SK-N-SH (cell line): ENCODE measurements at regions not wholly inside any gene's neighbourhood (a gene's known extent, or its start where the extent isn't known, plus 50 kb on each side); places are given as distances from the start of the nearest gene placed in this dataset.

Experiments used
- CTCF ChIA-PET: fragments of 300-600, 350-600 bp; formaldehyde crosslinking; extraction: SDS; loops from one replicate; lab custom pipeline; 2021; lab: Yijun Ruan, JAX
- POLR2A ChIA-PET: fragments of 350-600 bp; sonication (Branson Sonifier 250); formaldehyde crosslinking; extraction: SDS; loops from one replicate; lab custom pipeline; 2020; ENCODE audit warnings: antibody characterized with exemption, inconsistent platforms; lab: Yijun Ruan, JAX
- DNase-seq: peaks from one replicate; pipeline ENCODE4 v3.0.0; 2012
- H2AFZ ChIP-seq: fragments of 200-600 bp; sonication (generic); 2 replicates; pipeline ENCODE4 v1.8.1; 2016; ENCODE audit warnings: antibody characterized with exemption, mild to moderate bottlenecking, low read depth
- H3F3A ChIP-seq: fragments of 200-600 bp; sonication (generic); replicated peaks from 2 replicates; pipeline ENCODE3; 2016; ENCODE audit warnings: antibody characterized with exemption, mild to moderate bottlenecking; ENCODE audit not compliant: insufficient read depth
- H3K27ac ChIP-seq, 2 experiments: fragments of 200-500 bp in 1 of 2; fragments of 200-600 bp in 1 of 2; sonication (Bioruptor generic) in 1 of 2; sonication (generic), shearing (Covaris generic) in 1 of 2; 2 replicates each; pipeline versions ENCODE4 v1.5.1 to v1.6.1; 2014 to 2016; ENCODE audit warnings: low read depth in 2 of 2, inconsistent platforms in 1 of 2, low read length in 1 of 2, mild to moderate bottlenecking in 1 of 2, mixed read lengths in 1 of 2
- H3K27me3 ChIP-seq: fragments of 200-600 bp; sonication (generic), shearing (Covaris generic); 2 replicates; pipeline ENCODE4 v1.6.1; 2016; ENCODE audit warnings: mixed run types; ENCODE audit not compliant: insufficient read depth
- H3K36me3 ChIP-seq, 2 experiments: fragments of 200-500 bp in 1 of 2; fragments of 200-600 bp in 1 of 2; sonication (Bioruptor generic) in 1 of 2; sonication (generic) in 1 of 2; replicated peaks in 1 of 2; 2 replicates each; pipeline versions ENCODE3 to v1.5.1; 2014 to 2016; ENCODE audit warnings: low read length in 1 of 2, mild to moderate bottlenecking in 1 of 2; ENCODE audit not compliant: insufficient read depth in 2 of 2, control insufficient read depth in 1 of 2
- H3K4me1 ChIP-seq, 2 experiments: fragments of 200-500 bp in 1 of 2; fragments of 200-600 bp in 1 of 2; sonication (Bioruptor generic) in 1 of 2; sonication (generic), shearing (Covaris generic) in 1 of 2; 2 replicates each; pipeline versions ENCODE4 v1.5.1 to v1.6.1; 2014 to 2016; ENCODE audit warnings: low read depth in 1 of 2, low read length in 1 of 2, mixed run types in 1 of 2; ENCODE audit not compliant: insufficient read depth in 2 of 2, control insufficient read depth in 1 of 2
- H3K4me2 ChIP-seq: fragments of 200-600 bp; sonication (generic), shearing (Covaris generic); 2 replicates; pipeline ENCODE4 v1.6.1; 2017; ENCODE audit warnings: mixed run types
- H3K4me3 ChIP-seq, 2 experiments: fragments of 200-500 bp in 1 of 2; fragments of 200-600 bp in 1 of 2; sonication (Bioruptor generic) in 1 of 2; sonication (generic), shearing (Covaris generic) in 1 of 2; 2 replicates each; pipeline versions ENCODE4 v1.5.1 to v1.8.1; 2014 to 2016; ENCODE audit warnings: low read depth in 2 of 2, inconsistent platforms in 1 of 2, low read length in 1 of 2, mild to moderate bottlenecking in 1 of 2, mixed read lengths in 1 of 2, moderate library complexity in 1 of 2
- H3K79me2 ChIP-seq: fragments of 200-600 bp; sonication (generic); 2 replicates; pipeline ENCODE4 v1.8.1; 2017; ENCODE audit warnings: mild to moderate bottlenecking; ENCODE audit not compliant: insufficient read depth
- H3K9ac ChIP-seq: fragments of 200-600 bp; sonication (generic); 2 replicates; pipeline ENCODE4 v1.6.1; 2017; ENCODE audit warnings: mixed run types
- H3K9me2 ChIP-seq: fragments of 200-600 bp; sonication (generic); 2 replicates; pipeline ENCODE4 v1.6.1; 2017; ENCODE audit warnings: mixed run types
- H3K9me3 ChIP-seq: fragments of 200-600 bp; sonication (generic); 2 replicates; pipeline ENCODE4 v1.6.1; 2017; ENCODE audit warnings: mixed run types, mild to moderate bottlenecking, moderate library complexity
- H4K20me1 ChIP-seq: fragments of 200-600 bp; sonication (generic); 2 replicates; pipeline ENCODE4 v1.6.1; 2017; ENCODE audit warnings: mild to moderate bottlenecking, mixed run types; ENCODE audit not compliant: insufficient read depth
- CHD2 ChIP-seq: fragments of 150-350 bp; IDR thresholded peaks from 2 replicates; pipeline ENCODE4 v1.6.1; 2018; ENCODE audit warnings: low read length; ENCODE audit not compliant: partially characterized antibody
- IRF3 ChIP-seq: fragments of 150-350 bp; IDR thresholded peaks from 2 replicates; pipeline ENCODE4 v1.6.1; 2016; ENCODE audit warnings: mild to moderate bottlenecking, low read depth, low read length
- NFIC ChIP-seq: IDR thresholded peaks from 2 replicates; pipeline ENCODE4 v1.4.0; 2012; ENCODE audit warnings: borderline replicate concordance
- NRF1 ChIP-seq: IDR thresholded peaks from 2 replicates; pipeline ENCODE4 v1.6.1; 2012; ENCODE audit warnings: low read depth, mild to moderate bottlenecking, low read length
- PBX3 ChIP-seq: IDR thresholded peaks from 2 replicates; pipeline ENCODE4; 2012
- REST ChIP-seq: IDR thresholded peaks from 2 replicates; pipeline ENCODE4 v1.6.1; 2012; ENCODE audit warnings: mild to moderate bottlenecking, low read depth, low read length, moderate library complexity
- TCF12 ChIP-seq: IDR thresholded peaks from 2 replicates; pipeline ENCODE4 v1.4.0; 2012
- TEAD4 ChIP-seq: IDR thresholded peaks from 2 replicates; pipeline ENCODE4 v1.4.0; 2012; ENCODE audit warnings: mild to moderate bottlenecking, borderline replicate concordance; ENCODE audit not compliant: insufficient read depth
- WGBS: methylation state at CpG from one replicate; pipeline ENCODE4 v1.1.6; 2017; ENCODE audit warnings: low lambda C conversion rate; 5-methylcytosine and 5-hydroxymethylcytosine counted together
- TF ChIP-seq, protein P1 (sequence below): IDR thresholded peaks from 2 replicates; pipeline ENCODE4 v1.4.0; 2012; ENCODE audit warnings: low read depth, borderline replicate concordance
- TF ChIP-seq, protein P2 (sequence below): fragments of 200-600 bp; sonication (generic); IDR thresholded peaks from 2 replicates; pipeline ENCODE4 v1.6.1; 2017; ENCODE audit warnings: antibody characterized with exemption, mild to moderate bottlenecking, moderate library complexity

DNA sequence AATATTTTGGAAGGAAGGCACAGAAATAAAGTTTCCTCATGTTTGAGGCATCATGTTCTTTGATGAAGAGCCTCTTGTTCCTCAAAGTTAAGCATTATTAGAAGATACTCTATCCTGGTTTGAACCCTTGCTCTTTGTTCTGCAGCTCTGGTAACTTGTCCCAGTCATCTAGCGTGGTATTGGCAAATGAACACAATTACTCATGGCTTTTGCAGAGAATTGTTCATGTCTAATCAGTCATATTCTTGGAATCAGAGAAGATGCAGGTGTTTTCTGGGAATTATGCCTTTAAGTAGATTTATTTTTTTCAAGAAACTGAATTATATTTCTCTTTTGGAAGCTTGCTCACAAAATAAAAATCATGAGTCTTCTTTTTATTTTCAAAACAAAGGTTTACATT is 52.9 kb upstream of the HPGDS start:
- TF ChIP-seq REST (no peak), CHD2 (no peak), TCF12 (no peak)
- TF ChIP-seq, protein P1, sequence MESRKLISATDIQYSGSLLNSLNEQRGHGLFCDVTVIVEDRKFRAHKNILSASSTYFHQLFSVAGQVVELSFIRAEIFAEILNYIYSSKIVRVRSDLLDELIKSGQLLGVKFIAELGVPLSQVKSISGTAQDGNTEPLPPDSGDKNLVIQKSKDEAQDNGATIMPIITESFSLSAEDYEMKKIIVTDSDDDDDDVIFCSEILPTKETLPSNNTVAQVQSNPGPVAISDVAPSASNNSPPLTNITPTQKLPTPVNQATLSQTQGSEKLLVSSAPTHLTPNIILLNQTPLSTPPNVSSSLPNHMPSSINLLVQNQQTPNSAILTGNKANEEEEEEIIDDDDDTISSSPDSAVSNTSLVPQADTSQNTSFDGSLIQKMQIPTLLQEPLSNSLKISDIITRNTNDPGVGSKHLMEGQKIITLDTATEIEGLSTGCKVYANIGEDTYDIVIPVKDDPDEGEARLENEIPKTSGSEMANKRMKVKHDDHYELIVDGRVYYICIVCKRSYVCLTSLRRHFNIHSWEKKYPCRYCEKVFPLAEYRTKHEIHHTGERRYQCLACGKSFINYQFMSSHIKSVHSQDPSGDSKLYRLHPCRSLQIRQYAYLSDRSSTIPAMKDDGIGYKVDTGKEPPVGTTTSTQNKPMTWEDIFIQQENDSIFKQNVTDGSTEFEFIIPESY: no peak
- TF ChIP-seq, protein P2, sequence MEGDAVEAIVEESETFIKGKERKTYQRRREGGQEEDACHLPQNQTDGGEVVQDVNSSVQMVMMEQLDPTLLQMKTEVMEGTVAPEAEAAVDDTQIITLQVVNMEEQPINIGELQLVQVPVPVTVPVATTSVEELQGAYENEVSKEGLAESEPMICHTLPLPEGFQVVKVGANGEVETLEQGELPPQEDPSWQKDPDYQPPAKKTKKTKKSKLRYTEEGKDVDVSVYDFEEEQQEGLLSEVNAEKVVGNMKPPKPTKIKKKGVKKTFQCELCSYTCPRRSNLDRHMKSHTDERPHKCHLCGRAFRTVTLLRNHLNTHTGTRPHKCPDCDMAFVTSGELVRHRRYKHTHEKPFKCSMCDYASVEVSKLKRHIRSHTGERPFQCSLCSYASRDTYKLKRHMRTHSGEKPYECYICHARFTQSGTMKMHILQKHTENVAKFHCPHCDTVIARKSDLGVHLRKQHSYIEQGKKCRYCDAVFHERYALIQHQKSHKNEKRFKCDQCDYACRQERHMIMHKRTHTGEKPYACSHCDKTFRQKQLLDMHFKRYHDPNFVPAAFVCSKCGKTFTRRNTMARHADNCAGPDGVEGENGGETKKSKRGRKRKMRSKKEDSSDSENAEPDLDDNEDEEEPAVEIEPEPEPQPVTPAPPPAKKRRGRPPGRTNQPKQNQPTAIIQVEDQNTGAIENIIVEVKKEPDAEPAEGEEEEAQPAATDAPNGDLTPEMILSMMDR: no peak
- H3K9ac ChIP-seq: no peak overlapping the region
- H3K79me2 ChIP-seq: no peaks in the 10 kb centered on the region
- H3K27me3 ChIP-seq: no peaks in the 10 kb centered on the region
- peaks cover 4% of the 10 kb centered on the region for H3F3A ChIP-seq
- H4K20me1 ChIP-seq: no peaks in the 10 kb centered on the region
- H3K9me3 ChIP-seq: no peaks in the 10 kb centered on the region
- WGBS: 48% methylated on average over 1 of the region's 1 CpG
- no peaks in the 10 kb centered on the region for H3K4me1 ChIP-seq
- no peaks in the 10 kb centered on the region for H3K36me3 ChIP-seq
- CTCF ChIA-PET: interaction anchor here (1.0 to 1.9 kb wide), 4 partner anchors 12 to 604 kb away, joined by 3 to 16 read pairs (median 4); no protein-coding TSS in a partner anchor
- no peak overlapping the region for H3K4me2 ChIP-seq
- POLR2A ChIA-PET: no interaction called here
- DNase-seq: no peak
- H3K27ac ChIP-seq: no peak overlapping the region
- no peaks in the 10 kb centered on the region for H3K9me2 ChIP-seq
- peak overlapping the region; percentile 31; the same call in 1 of the 2 replicates for H2AFZ ChIP-seq
- H3K4me3 ChIP-seq: no peak overlapping the region

DNA sequence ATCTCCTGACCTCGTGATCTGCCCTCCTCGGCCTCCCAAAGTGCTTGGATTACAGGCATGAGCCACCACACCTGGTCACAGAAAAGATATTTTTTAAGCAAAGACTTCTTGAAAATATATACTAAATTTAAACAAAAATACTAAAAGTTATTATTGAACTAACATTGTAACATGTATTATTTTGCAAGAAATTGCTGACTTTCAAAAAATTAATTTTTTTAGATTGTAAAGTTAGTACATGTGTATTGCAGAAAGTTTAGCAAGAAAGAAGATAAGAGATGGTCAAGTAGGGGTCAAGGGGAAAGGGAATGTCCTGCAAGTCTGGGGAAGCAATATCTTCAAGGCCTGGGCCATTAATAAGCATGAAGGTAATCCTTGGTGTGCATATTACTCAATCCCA is 54.3 kb upstream of the HPGDS start:
- H2AFZ ChIP-seq: no peak overlapping the region
- no peaks in the 10 kb centered on the region for H3K27me3 ChIP-seq
- H3K9me3 ChIP-seq: no peaks in the 10 kb centered on the region
- H3K9me2 ChIP-seq: no peaks in the 10 kb centered on the region
- H3K79me2 ChIP-seq: no peaks in the 10 kb centered on the region
- H3F3A ChIP-seq: peaks cover 4% of the 10 kb centered on the region
- H3K4me2 ChIP-seq: no peak overlapping the region
- no peak for DNase-seq
- no peaks in the 10 kb centered on the region for H3K4me1 ChIP-seq
- ChIA-PET POLR2A (no interaction called here), CTCF (no interaction called here)
- H3K9ac ChIP-seq: no peak overlapping the region
- H4K20me1 ChIP-seq: no peaks in the 10 kb centered on the region
- H3K4me3 ChIP-seq: no peak overlapping the region
- H3K36me3 ChIP-seq: no peaks in the 10 kb centered on the region
- no peak overlapping the region for H3K27ac ChIP-seq
- TF ChIP-seq IRF3 (no peak), TEAD4 (no peak), PBX3 (no peak), NRF1 (no peak), NFIC (no peak)
- WGBS: 86% methylated on average over 2 of the region's 2 CpGs
